ENCODE measurements at regions not wholly inside any gene's neighbourhood (a gene's known extent, or its start where the extent isn't known, plus 50 kb on each side); places are given as distances from the start of the nearest gene placed in this dataset.
"Not testable (repeated sequence)": the region's sequence is repeated elsewhere in the genome, so short reads cannot be mapped to it uniquely, and the experiment has no call there.

GRCh38 chr1:185393205-185393604, 76.2 kb upstream of the IVNS1ABP start:
- H3K36me3 ChIP-seq (ENCODE audit: control insufficient read depth, insufficient read depth, low read length): no peaks in the 10 kb centered on the region
- H3K4me3 ChIP-seq (ENCODE audit: low read depth, low read length): no peak overlapping the region
- ChIA-PET CTCF (no interaction called here), POLR2A (no interaction called here)
- no peak for DNase-seq (ENCODE audit: low read depth)
- no peak for TF ChIP-seq CTCF (IDR thresholded peaks at IDR 0.05; ENCODE audit: insufficient read depth, low read depth, low read length)
- no peaks in the 10 kb centered on the region for H3K27me3 ChIP-seq (ENCODE audit: control insufficient read depth, insufficient read depth, low read length)

- ChIA-PET CTCF (no interaction called here), POLR2A (no interaction called here)
- TF ChIP-seq CTCF (IDR thresholded peaks at IDR 0.05; ENCODE audit: insufficient read depth, low read depth, low read length): no peak
- Histone ChIP-seq H3K36me3 (ENCODE audit: control insufficient read depth, insufficient read depth, low read length) (no peaks in the 10 kb centered on the region), H3K27me3 (ENCODE audit: control insufficient read depth, insufficient read depth, low read length) (no peaks in the 10 kb centered on the region), H3K4me3 (ENCODE audit: low read depth, low read length) (no peak overlapping the region)
- DNase-seq (ENCODE audit: low read depth): no peak
Observed at GRCh38 chr1:185388815-185389214, 71.8 kb upstream of the IVNS1ABP start.

- H3K27me3 ChIP-seq (ENCODE audit: control insufficient read depth, insufficient read depth, low read length): no peaks in the 10 kb centered on the region
- ChIA-PET POLR2A (no interaction called here), CTCF (no interaction called here)
- TF ChIP-seq CTCF (IDR thresholded peaks at IDR 0.05; ENCODE audit: insufficient read depth, low read depth, low read length): no peak
- no peak for DNase-seq (ENCODE audit: low read depth)
- H3K36me3 ChIP-seq (ENCODE audit: control insufficient read depth, insufficient read depth, low read length): no peaks in the 10 kb centered on the region
- H3K4me3 ChIP-seq (ENCODE audit: low read depth, low read length): no peak overlapping the region
Observed at GRCh38 chr1:185388346-185388745, 71.3 kb upstream of the IVNS1ABP start.

- no peak for DNase-seq (ENCODE audit: low read depth)
- CTCF ChIA-PET: interaction anchor here (0.8 kb wide), 1 partner anchor 72 kb away, joined by 3 read pairs; no protein-coding TSS in a partner anchor
- Histone ChIP-seq H3K27me3 (ENCODE audit: control insufficient read depth, insufficient read depth, low read length) (no peaks in the 10 kb centered on the region), H3K4me3 (ENCODE audit: low read depth, low read length) (no peak overlapping the region), H3K36me3 (ENCODE audit: control insufficient read depth, insufficient read depth, low read length) (no peaks in the 10 kb centered on the region)
- TF ChIP-seq CTCF (IDR thresholded peaks at IDR 0.05; ENCODE audit: insufficient read depth, low read depth, low read length): no peak
- POLR2A ChIA-PET: no interaction called here
Observed at GRCh38 chr1:185385991-185386390, 68.9 kb upstream of the IVNS1ABP start.

- H3K36me3 ChIP-seq (ENCODE audit: control insufficient read depth, insufficient read depth, low read length); DNase-seq (ENCODE audit: low read depth); POLR2A ChIA-PET; H3K4me3 ChIP-seq (ENCODE audit: low read depth, low read length); CTCF ChIA-PET; H3K27me3 ChIP-seq (ENCODE audit: control insufficient read depth, insufficient read depth, low read length): not testable (repeated sequence)
Observed at GRCh38 chr1:185383805-185384204, 66.8 kb upstream of the IVNS1ABP start.

DNA sequence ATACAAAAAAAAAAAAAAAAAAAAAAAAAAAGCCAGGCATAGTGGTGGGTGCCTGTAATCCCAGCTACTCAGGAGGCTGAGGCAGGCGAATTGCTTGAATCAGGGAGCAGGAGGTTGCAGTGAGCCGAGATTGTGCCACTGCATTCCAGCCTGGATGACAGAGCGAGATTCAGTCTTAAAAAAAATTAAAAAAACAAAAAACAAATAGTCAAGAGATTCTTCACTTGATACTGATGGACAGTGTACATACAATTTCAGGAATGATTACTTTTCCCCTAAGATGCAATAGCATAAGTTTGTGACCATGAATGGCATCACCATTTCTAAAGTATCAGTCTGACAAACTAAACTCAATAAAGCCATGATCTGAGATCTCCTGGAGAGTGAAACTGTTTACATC, 60.8 kb upstream of the IVNS1ABP start:
- Histone ChIP-seq H3K36me3 (ENCODE audit: control insufficient read depth, insufficient read depth, low read length) (no peaks in the 10 kb centered on the region), H3K4me3 (ENCODE audit: low read depth, low read length) (no peak overlapping the region), H3K27me3 (ENCODE audit: control insufficient read depth, insufficient read depth, low read length) (no peaks in the 10 kb centered on the region)
- ChIA-PET POLR2A (no interaction called here), CTCF (no interaction called here)
- no peak for DNase-seq (ENCODE audit: low read depth)
- no peak for TF ChIP-seq CTCF (IDR thresholded peaks at IDR 0.05; ENCODE audit: insufficient read depth, low read depth, low read length)

Measured in BJ (cell line).